ENCODE measurements at regions not wholly inside any gene's neighbourhood (a gene's known extent, or its start where the extent isn't known, plus 50 kb on each side); places are given as distances from the start of the nearest gene placed in this dataset.

DNA sequence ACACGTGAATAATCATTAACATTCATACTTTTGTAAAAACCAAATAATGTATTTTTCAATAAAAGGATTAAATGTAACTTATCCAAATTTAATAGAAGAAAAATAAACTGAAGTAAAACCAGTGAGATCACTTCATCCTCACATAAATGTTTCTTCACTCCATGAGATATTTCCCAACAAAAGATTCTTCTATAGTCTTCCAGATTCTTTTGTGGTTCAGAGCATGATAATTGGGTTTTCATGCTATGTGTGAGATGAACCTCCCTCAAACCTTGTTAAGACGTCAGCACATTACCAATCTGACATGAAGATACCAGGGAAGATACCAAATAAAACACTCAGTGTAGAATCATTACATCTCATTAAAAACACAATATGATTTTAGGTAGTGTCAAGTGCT is 62.9 kb upstream of the OXGR1 start:
- no peak for TF ChIP-seq FOXA1 (IDR thresholded peaks at IDR 0.05)
- no peak for TF ChIP-seq NFRKB (IDR thresholded peaks at IDR 0.05)
- no peak for TF ChIP-seq LEF1 (IDR thresholded peaks at IDR 0.05; ENCODE audit: borderline replicate concordance)
- no peak for TF ChIP-seq TARDBP (IDR thresholded peaks at IDR 0.05)
- no peak for TF ChIP-seq SP1 (IDR thresholded peaks at IDR 0.05)
- TF ChIP-seq CTBP1 (IDR thresholded peaks at IDR 0.05; ENCODE audit: borderline replicate concordance), result no peak
- TF ChIP-seq ZNF384 (IDR thresholded peaks at IDR 0.05), result no peak
- no peak for TF ChIP-seq FOXM1 (IDR thresholded peaks at IDR 0.05; ENCODE audit: borderline replicate concordance)
- TF ChIP-seq HDGF (IDR thresholded peaks at IDR 0.05; ENCODE audit: borderline replicate concordance), result no peak
- TF ChIP-seq PKNOX1 (IDR thresholded peaks at IDR 0.05), result no peak
- no peak for TF ChIP-seq ELF4 (IDR thresholded peaks at IDR 0.05)
- no peak for DNase-seq (ENCODE audit: extremely low spot score)
- CTCF ChIA-PET, result no interaction called here
- POLR2A ChIA-PET, result no interaction called here

GRCh38 chr13:97058391-97058790 is 64.1 kb upstream of the OXGR1 start:
- ChIA-PET CTCF (no interaction called here), POLR2A (no interaction called here)
- no peak for DNase-seq (ENCODE audit: extremely low spot score)
- TF ChIP-seq CTBP1 (IDR thresholded peaks at IDR 0.05; ENCODE audit: borderline replicate concordance), result no peak

DNA sequence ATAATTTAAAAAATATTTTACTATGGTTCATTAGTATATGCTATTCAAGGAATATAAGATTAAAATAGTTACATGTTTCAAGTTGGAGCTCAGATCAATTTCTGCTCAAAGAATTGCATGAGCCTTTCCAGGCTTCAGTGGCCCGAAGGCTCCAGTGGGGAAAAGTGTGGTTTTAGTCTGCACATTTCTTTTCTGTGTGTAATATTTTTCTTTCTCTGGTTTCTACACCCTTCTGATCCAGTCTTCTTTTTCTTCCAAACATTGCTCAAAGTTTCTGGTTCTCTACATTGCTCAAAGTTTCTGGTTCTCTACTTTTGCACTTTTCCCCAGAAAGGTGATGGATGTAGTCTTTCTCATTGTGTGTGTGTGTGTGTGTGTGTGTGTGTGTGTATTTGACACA is 64.7 kb upstream of the OXGR1 start:
- CTCF ChIA-PET, result no interaction called here
- TF ChIP-seq HDGF (IDR thresholded peaks at IDR 0.05; ENCODE audit: borderline replicate concordance) (no peak), SUZ12 (IDR thresholded peaks at IDR 0.05) (no peak), FOXK2 (IDR thresholded peaks at IDR 0.05) (no peak), FOXA1 (IDR thresholded peaks at IDR 0.05) (no peak), TARDBP (IDR thresholded peaks at IDR 0.05) (no peak)
- POLR2A ChIA-PET, result no interaction called here

DNA sequence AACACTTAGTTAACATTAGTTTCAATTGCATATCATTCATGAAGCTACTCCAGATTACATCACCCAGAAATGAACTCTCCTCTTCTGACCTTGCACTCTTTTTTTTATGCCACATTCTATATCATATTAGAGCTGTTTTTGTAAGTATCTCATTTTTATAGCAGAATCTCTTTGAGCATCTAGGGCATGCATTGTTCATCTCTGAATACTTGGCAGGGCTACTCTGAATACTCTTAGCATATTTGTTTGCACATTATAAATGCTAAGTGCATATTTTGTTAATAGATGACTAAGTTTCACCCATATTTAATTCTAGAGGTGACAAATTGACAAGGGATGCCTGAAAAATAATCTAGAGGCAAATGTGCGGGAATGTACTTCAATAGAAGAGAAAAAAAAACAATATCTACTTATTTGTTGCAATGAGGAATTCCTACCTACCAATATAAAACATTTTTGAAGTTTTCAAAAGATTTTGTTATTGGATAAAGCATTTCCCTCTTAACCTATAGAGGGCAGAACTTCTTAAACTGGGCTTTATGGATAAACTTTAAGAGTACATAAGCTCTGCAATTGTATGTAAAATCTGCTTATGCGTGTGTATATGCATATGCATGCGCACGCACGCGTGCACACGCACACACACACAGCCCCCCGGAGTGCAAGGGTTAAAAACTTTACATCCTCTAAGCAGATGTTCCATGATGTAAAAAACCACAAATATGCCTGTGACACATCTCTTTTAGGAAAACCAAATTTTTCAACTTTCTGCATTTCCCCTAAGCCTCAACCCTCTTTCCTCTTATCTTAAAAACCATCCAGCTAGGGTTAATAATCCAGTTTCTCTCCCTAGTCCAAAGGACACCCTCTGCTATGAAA is 73.0 kb upstream of the OXGR1 start:
- DNase-seq (ENCODE audit: extremely low spot score), result no peak
- POLR2A ChIA-PET, result no interaction called here
- TF ChIP-seq NFRKB (IDR thresholded peaks at IDR 0.05), result no peak
- TF ChIP-seq ZNF384 (IDR thresholded peaks at IDR 0.05), result no peak
- no peak for TF ChIP-seq FOXA1 (IDR thresholded peaks at IDR 0.05)
- TF ChIP-seq SP1 (IDR thresholded peaks at IDR 0.05), result no peak
- no peak for TF ChIP-seq L3MBTL2 (conservative IDR thresholded peaks at IDR 0.05)
- no peak for TF ChIP-seq PKNOX1 (IDR thresholded peaks at IDR 0.05)
- TF ChIP-seq ELF4 (IDR thresholded peaks at IDR 0.05), result no peak
- CTCF ChIA-PET, result no interaction called here

More for the DNA sequence above, 64.7 kb upstream of the OXGR1 start:
- DNase-seq (ENCODE audit: extremely low spot score), result no peak

GRCh38 chr13:97068151-97068550 is 73.9 kb upstream of the OXGR1 start:
- TF ChIP-seq CTBP1 (IDR thresholded peaks at IDR 0.05; ENCODE audit: borderline replicate concordance) (no peak), FOXK2 (IDR thresholded peaks at IDR 0.05) (no peak), FOXA1 (IDR thresholded peaks at IDR 0.05) (no peak), SUZ12 (IDR thresholded peaks at IDR 0.05) (no peak), PKNOX1 (IDR thresholded peaks at IDR 0.05) (no peak), BHLHE40 (IDR thresholded peaks at IDR 0.05; ENCODE audit: borderline replicate concordance) (no peak), ELF4 (IDR thresholded peaks at IDR 0.05) (no peak), HDGF (IDR thresholded peaks at IDR 0.05; ENCODE audit: borderline replicate concordance) (no peak), ARNT (IDR thresholded peaks at IDR 0.05) (no peak), FOXM1 (IDR thresholded peaks at IDR 0.05; ENCODE audit: borderline replicate concordance) (no peak), SP1 (IDR thresholded peaks at IDR 0.05) (no peak), TARDBP (IDR thresholded peaks at IDR 0.05) (no peak), LEF1 (IDR thresholded peaks at IDR 0.05; ENCODE audit: borderline replicate concordance) (no peak), ZNF384 (IDR thresholded peaks at IDR 0.05) (no peak), L3MBTL2 (conservative IDR thresholded peaks at IDR 0.05) (no peak), NFRKB (IDR thresholded peaks at IDR 0.05) (no peak)
- ChIA-PET POLR2A (no interaction called here), CTCF (no interaction called here)
- no peak for DNase-seq (ENCODE audit: extremely low spot score)

DNA sequence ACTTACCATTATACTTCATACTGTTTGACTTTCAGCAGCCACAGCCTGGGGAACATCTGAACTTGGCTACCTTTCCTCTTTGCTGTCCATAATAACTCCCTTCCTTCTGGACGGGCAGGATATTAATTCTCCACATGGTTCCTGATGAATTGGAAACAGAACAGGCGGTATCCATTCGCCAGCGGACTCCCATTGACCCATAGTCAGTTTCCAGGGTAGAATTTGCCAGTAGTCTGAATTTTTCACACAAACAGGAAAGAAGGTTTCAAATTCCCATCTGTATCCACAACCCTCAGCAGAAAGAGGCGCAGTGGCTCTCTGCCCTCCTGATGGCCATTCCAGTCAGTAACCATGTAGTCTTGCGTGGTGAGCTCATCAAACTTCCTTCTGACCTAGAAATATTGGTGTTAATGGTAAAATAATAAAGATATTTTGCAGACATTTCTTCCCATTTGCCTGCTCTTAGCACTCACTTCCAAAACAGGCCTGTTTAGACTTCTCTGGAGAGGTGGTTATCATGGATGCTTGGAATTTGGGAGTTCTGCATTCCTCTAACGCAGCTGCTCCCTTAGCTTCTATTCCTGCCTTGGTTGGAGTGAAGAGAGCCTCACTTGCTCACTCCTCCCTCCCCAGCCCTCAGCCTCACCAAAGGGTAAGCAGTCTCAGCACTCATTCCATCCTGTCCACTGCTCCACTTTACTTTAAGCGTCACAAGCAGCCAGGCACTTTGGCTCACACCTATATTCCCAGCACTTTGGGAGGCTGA is 75.0 kb upstream of the OXGR1 start:
- no peak for DNase-seq (ENCODE audit: extremely low spot score)
- CTCF ChIA-PET, result no interaction called here
- TF ChIP-seq NFRKB (IDR thresholded peaks at IDR 0.05), result no peak
- no peak for TF ChIP-seq PKNOX1 (IDR thresholded peaks at IDR 0.05)
- POLR2A ChIA-PET, result no interaction called here
